GM20000 (cell line): ENCODE measurements at regions not wholly inside any gene's neighbourhood (a gene's known extent, or its start where the extent isn't known, plus 50 kb on each side); places are given as distances from the start of the nearest gene placed in this dataset.

ENCODE experiments used
- DNase-seq: peaks from one replicate; pipeline ENCODE4 v3.0.0; 2012; ENCODE audit warnings: low spot score
- TF ChIP-seq, protein P1 (sequence below): IDR thresholded peaks from 2 replicates; pipeline ENCODE4 v1.5.1; 2012; ENCODE audit warnings: mild to moderate bottlenecking, control low read depth; ENCODE audit errors: extremely low read depth, missing control alignments

DNA sequence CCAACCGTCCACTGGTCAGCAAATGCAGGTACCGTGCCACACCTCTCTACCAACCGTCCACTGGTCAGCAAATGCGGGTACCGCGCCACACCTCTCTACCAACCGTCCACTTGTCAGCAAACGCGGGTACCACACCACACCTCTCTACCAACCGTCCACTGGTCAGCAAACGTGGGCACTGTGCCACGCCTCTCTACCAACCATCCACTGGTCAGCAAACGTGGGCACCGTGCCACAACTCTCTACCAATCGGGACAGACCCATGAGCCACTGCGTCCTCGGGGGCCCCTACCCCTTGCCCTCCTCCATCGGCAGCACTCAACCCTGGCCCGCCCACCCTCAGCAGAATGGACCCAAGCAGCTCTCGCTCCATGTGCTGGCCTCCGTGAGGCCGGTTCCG is 226.4 kb upstream of the SALL3 start:
- no peak for DNase-seq
- TF ChIP-seq, protein P1, sequence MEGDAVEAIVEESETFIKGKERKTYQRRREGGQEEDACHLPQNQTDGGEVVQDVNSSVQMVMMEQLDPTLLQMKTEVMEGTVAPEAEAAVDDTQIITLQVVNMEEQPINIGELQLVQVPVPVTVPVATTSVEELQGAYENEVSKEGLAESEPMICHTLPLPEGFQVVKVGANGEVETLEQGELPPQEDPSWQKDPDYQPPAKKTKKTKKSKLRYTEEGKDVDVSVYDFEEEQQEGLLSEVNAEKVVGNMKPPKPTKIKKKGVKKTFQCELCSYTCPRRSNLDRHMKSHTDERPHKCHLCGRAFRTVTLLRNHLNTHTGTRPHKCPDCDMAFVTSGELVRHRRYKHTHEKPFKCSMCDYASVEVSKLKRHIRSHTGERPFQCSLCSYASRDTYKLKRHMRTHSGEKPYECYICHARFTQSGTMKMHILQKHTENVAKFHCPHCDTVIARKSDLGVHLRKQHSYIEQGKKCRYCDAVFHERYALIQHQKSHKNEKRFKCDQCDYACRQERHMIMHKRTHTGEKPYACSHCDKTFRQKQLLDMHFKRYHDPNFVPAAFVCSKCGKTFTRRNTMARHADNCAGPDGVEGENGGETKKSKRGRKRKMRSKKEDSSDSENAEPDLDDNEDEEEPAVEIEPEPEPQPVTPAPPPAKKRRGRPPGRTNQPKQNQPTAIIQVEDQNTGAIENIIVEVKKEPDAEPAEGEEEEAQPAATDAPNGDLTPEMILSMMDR, result no peak

DNA sequence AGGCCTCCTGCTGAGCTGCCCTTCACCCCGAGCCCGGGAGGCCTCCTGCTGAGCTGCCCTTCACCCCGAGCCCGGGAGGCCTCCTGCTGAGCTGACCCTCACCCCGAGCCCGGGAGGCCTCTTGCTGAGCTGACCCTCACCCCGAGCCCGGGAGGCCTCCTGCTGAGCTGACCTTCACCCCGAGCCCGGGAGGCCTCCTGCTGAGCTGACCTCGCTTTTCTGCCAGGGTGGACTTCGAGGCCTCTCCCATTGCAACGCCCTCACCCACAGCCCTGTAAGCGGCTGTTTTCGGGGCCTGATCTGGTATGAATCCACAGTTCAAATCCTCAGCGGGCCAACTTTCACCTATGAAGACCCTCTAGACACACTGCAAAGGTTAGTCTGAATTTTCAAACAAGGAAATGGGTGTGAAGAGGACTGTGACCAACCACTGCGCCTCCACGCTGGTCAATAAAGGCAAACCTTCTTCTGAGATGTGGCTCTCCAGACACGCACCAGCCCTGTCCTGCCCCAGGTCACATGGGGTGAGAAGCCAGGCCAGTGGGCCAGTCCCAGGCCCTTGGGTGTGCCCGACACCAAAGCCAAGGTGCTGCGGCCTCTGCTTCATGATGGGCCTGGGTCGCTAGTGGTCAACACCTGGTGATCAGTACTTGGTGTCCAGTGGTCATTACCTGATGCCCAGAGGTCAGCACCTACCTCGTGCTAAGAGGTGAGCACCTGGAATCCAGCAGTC is 225.1 kb upstream of the SALL3 start:
- DNase-seq, result no peak
- TF ChIP-seq, protein P1, result no peak

- TF ChIP-seq, protein P1, result no peak
- no peak for DNase-seq
Observed at GRCh38 chr18:78757014-78757413, 222.6 kb upstream of the SALL3 start.

GRCh38 chr18:78758496-78758895 is 221.1 kb upstream of the SALL3 start:
- no peak for DNase-seq
- TF ChIP-seq, protein P1, result no peak

DNA sequence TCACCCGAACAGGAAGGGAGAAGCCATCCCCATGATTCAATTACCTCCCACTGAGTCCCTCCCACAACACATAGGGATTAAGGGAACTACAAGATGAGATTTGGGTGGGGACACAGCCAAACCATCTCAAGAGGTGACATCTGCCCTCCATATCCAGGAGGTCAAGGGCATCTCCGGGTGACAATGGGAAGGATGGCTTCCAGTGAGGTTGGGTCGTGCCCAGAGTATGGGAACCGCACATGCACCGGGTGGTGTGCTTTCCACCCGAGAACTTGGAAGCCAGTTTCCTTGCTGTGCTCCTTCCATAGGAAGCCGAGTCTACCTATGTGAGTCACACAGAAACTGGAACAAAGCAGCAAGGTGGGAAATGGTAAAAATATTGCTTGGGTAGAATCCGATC is 216.9 kb upstream of the SALL3 start:
- TF ChIP-seq, protein P1, result no peak
- no peak for DNase-seq

DNA sequence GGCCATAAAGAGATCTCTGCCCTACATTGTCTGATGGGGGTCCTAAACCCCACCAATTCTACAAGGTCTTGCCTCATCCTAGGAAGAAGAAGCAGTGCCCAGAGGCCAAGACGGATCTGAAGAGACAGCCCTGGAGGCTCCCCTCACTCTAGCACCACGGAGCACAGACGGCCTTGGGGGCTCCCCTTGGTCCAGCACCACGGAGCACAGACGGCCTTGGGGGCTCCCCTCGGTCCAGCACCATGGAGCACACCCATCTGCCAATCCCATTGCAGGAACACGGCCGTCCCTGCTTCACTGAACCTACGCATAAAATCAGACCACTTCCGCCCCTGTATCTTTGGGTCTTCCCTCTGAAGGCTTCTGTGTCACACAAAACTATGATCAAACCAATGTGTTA is 215.1 kb upstream of the SALL3 start:
- TF ChIP-seq, protein P1, result no peak
- no peak for DNase-seq

DNA sequence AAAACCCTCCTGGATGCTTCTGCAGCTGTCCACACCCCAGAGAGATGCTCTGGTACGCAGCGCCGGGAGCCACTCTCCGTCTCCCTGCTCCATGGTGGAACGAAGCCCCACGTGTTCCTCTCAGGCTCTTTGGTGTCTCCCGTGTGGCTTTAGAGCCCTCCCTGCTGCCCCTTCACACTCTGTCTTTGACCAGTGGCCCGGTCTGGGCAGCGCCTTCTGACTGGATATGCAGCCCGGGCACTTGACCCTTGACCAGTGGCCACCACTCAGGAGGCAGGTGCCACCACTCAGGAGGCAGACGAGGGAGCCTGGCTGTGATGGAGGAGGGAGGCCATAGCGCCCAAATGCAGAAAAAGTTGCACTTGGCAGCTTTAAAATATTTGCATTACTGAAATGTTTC is 214.5 kb upstream of the SALL3 start:
- no peak for DNase-seq
- TF ChIP-seq, protein P1, result no peak
